Vagina (tissue), 2 donors: ENCODE measurements at regions not wholly inside any gene's neighbourhood (a gene's known extent, or its start where the extent isn't known, plus 50 kb on each side); places are given as distances from the start of the nearest gene placed in this dataset.

ENCODE experiments used
- DNase-seq, 2 donors: peaks; one replicate each; pipeline ENCODE4 v3.0.0-alpha.2; 2017; ENCODE audit errors: extremely low spot score in 2 of 2
- H3K27ac ChIP-seq: fragments of 200-600 bp; sonication (generic); one replicate; pipeline ENCODE4 v1.5.1; 2019
- H3K27me3 ChIP-seq: fragments of 200-600 bp; sonication (generic); one replicate; pipeline ENCODE4 v1.5.1; 2019
- H3K36me3 ChIP-seq, 2 donors: fragments of 200-600 bp; sonication (generic); one replicate each; pipeline ENCODE4 v1.5.1; 2017 to 2019
- H3K4me1 ChIP-seq: fragments of 200-600 bp; sonication (generic); one replicate; pipeline ENCODE4 v1.5.1; 2019
- H3K4me3 ChIP-seq, 2 donors: fragments of 200-600 bp; sonication (generic); 1 replicate in 1 of 2; 2 replicates in 1 of 2; pipeline ENCODE4 v1.5.1; 2016 to 2019
- H3K9me3 ChIP-seq: fragments of 200-600 bp; sonication (generic); one replicate; pipeline ENCODE4 v1.5.1; 2019
- POLR2A ChIP-seq, 2 donors: fragments of 450-650 bp; IDR thresholded peaks; one replicate each; pipeline ENCODE4 v1.6.1; 2017; ENCODE audit warnings: antibody characterized with exemption in 2 of 2, mild to moderate bottlenecking in 2 of 2, moderate library complexity in 2 of 2
- POLR2AphosphoS5 ChIP-seq, 2 donors: sonication (generic); formaldehyde crosslinking; IDR thresholded peaks; one replicate each; pipeline ENCODE4 v1.9.0; 2017; ENCODE audit warnings: antibody characterized with exemption in 2 of 2, mild to moderate bottlenecking in 2 of 2, low read depth in 1 of 2; ENCODE audit not compliant: insufficient read depth in 1 of 2
- intact Hi-C: fragments of 100-400 bp; cut with DNase I; formaldehyde crosslinking; loops from one replicate; pipeline ENCODE4 v1.15.1; 2023
- TF ChIP-seq, protein P1 (sequence below), 3 experiments: fragments of 450-650 bp in 2 of 3; fragments of 200-600 bp in 1 of 3; sonication (generic) in 1 of 3; IDR thresholded peaks; one replicate each; pipeline ENCODE4 v1.5.1; 2017 to 2019; ENCODE audit warnings: antibody characterized with exemption in 3 of 3, mild to moderate bottlenecking in 2 of 3, moderate library complexity in 2 of 3

DNA sequence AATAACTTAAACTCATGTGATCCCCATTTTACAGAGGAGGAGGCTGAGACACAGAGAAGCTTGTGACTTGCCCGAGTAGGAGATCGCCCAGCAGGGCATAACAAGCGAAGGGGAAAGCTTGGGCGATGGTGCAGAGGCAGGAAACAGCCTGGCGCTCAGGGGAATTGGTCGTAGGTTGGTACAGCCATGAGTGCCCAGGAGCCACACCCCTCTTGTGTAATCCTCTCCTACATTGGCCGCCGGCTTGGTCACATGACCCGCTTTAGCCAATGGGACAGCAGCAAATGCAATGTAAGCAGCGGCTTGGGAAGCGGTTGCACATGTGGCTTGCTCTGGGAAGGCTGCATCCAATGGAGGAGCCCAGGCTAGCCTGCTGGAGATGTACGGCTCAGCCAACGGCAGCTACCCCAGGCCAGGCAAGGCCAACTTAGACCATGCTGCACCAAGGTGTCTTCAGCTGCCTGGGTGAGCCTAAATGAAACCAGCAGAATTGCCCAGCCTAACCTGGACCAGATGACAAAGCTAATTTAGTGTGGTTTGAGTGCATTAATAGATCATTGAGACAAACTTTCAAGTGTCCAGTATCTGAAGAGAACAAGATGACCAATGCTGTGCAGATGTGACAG lies 50.3 kb upstream of the SLC6A6 start:
- Histone ChIP-seq H3K27ac (no peak overlapping the region), H3K36me3 (no peaks in the 10 kb centered on the region), H3K9me3 (no peaks in the 10 kb centered on the region), H3K4me1 (no peaks in the 10 kb centered on the region), H3K27me3 (no peaks in the 10 kb centered on the region), H3K4me3 (no peak overlapping the region)
- intact Hi-C loops = no loop called here
- TF ChIP-seq POLR2AphosphoS5 (IDR thresholded peaks at IDR 0.05; ENCODE audit: insufficient read depth in 1 of 2, low read depth in 1 of 2) (no peak), POLR2A (IDR thresholded peaks at IDR 0.05) (no peak)
- TF ChIP-seq, protein P1, sequence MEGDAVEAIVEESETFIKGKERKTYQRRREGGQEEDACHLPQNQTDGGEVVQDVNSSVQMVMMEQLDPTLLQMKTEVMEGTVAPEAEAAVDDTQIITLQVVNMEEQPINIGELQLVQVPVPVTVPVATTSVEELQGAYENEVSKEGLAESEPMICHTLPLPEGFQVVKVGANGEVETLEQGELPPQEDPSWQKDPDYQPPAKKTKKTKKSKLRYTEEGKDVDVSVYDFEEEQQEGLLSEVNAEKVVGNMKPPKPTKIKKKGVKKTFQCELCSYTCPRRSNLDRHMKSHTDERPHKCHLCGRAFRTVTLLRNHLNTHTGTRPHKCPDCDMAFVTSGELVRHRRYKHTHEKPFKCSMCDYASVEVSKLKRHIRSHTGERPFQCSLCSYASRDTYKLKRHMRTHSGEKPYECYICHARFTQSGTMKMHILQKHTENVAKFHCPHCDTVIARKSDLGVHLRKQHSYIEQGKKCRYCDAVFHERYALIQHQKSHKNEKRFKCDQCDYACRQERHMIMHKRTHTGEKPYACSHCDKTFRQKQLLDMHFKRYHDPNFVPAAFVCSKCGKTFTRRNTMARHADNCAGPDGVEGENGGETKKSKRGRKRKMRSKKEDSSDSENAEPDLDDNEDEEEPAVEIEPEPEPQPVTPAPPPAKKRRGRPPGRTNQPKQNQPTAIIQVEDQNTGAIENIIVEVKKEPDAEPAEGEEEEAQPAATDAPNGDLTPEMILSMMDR (IDR thresholded peaks at IDR 0.05) = no peak
- no peak for DNase-seq
